Large intestine (tissue), 3 donors: ENCODE measurements at regions not wholly inside any gene's neighbourhood (a gene's known extent, or its start where the extent isn't known, plus 50 kb on each side); places are given as distances from the start of the nearest gene placed in this dataset.

ENCODE experiments used
- DNase-seq, 2 donors: peaks; one replicate each; pipeline versions ENCODE4 v3.0.0 to v3.0.0-alpha.2; 2013
- H3K27ac ChIP-seq: one replicate; pipeline ENCODE4 v1.5.1; 2013; ENCODE audit warnings: low read length
- H3K27me3 ChIP-seq: 2 replicates; pipeline ENCODE4 v1.6.1; 2013; ENCODE audit warnings: low read length; ENCODE audit not compliant: control insufficient read depth, insufficient read depth
- H3K36me3 ChIP-seq: 2 replicates; pipeline ENCODE4 v1.6.1; 2013; ENCODE audit warnings: low read length; ENCODE audit not compliant: control insufficient read depth, insufficient read depth
- H3K4me1 ChIP-seq: one replicate; pipeline ENCODE4 v1.6.1; 2013; ENCODE audit warnings: low read length; ENCODE audit not compliant: control insufficient read depth, insufficient read depth
- H3K4me3 ChIP-seq: one replicate; pipeline ENCODE4 v1.5.1; 2013; ENCODE audit warnings: low read length
- H3K9me3 ChIP-seq: one replicate; pipeline ENCODE4 v1.6.1; 2013; ENCODE audit warnings: mild to moderate bottlenecking, low read depth, low read length, moderate library complexity; ENCODE audit not compliant: control insufficient read depth
- WGBS: methylation state at CpG from one replicate; pipeline ENCODE4 v1.1.5; 2013; ENCODE audit warnings: low lambda C conversion rate; ENCODE audit not compliant: insufficient coverage; 5-methylcytosine and 5-hydroxymethylcytosine counted together

- no CpG with 5 or more reads among the region's 2 CpGs for WGBS
- no peak for DNase-seq
- Histone ChIP-seq H3K36me3 (no peaks in the 10 kb centered on the region), H3K27me3 (no peaks in the 10 kb centered on the region), H3K4me3 (no peak overlapping the region), H3K27ac (no peak overlapping the region), H3K9me3 (no peaks in the 10 kb centered on the region), H3K4me1 (no peaks in the 10 kb centered on the region)
These were observed 299.7 kb downstream of the CWC27 start for GRCh38 chr5:65068410-65068809.

GRCh38 chr5:65070026-65070425, 301.3 kb downstream of the CWC27 start:
- Histone ChIP-seq H3K4me3 (no peak overlapping the region), H3K27ac (no peak overlapping the region), H3K27me3 (no peaks in the 10 kb centered on the region), H3K36me3 (no peaks in the 10 kb centered on the region), H3K9me3 (no peaks in the 10 kb centered on the region), H3K4me1 (no peaks in the 10 kb centered on the region)
- no CpG with 5 or more reads among the region's 1 CpG for WGBS
- DNase-seq, result no peak

- no peaks in the 10 kb centered on the region for H3K36me3 ChIP-seq
- H3K27me3 ChIP-seq, result no peaks in the 10 kb centered on the region
- H3K4me1 ChIP-seq, result no peaks in the 10 kb centered on the region
- no peak for DNase-seq
- no peaks in the 10 kb centered on the region for H3K9me3 ChIP-seq
- no CpG with 5 or more reads among the region's 8 CpGs for WGBS
- H3K27ac ChIP-seq, result no peak overlapping the region
- no peak overlapping the region for H3K4me3 ChIP-seq
These were observed 304.1 kb downstream of the CWC27 start for GRCh38 chr5:65072850-65073249.

- no peaks in the 10 kb centered on the region for H3K4me1 ChIP-seq
- H3K27me3 ChIP-seq, result no peaks in the 10 kb centered on the region
- H3K4me3 ChIP-seq, result no peak overlapping the region
- no peak overlapping the region for H3K27ac ChIP-seq
- H3K9me3 ChIP-seq, result no peaks in the 10 kb centered on the region
- no peaks in the 10 kb centered on the region for H3K36me3 ChIP-seq
- no peak for DNase-seq
- WGBS, result 65% methylated on average over 5 of the region's 8 CpGs
These were observed 304.5 kb downstream of the CWC27 start for GRCh38 chr5:65073250-65073661.

GRCh38 chr5:65075623-65076250, 307.0 kb downstream of the CWC27 start:
- Histone ChIP-seq H3K9me3 (no peaks in the 10 kb centered on the region), H3K4me3 (no peak overlapping the region), H3K27ac (no peak overlapping the region), H3K36me3 (no peaks in the 10 kb centered on the region), H3K27me3 (no peaks in the 10 kb centered on the region), H3K4me1 (no peaks in the 10 kb centered on the region)
- no CpG with 5 or more reads among the region's 2 CpGs for WGBS
- DNase-seq, result no peak

- no CpG with 5 or more reads among the region's 5 CpGs for WGBS
- Histone ChIP-seq H3K36me3 (no peaks in the 10 kb centered on the region), H3K4me3 (no peak overlapping the region), H3K4me1 (no peaks in the 10 kb centered on the region), H3K27me3 (no peaks in the 10 kb centered on the region), H3K9me3 (no peaks in the 10 kb centered on the region), H3K27ac (no peak overlapping the region)
- DNase-seq, result peak; percentile 11 to 18
These were observed 307.6 kb downstream of the CWC27 start for GRCh38 chr5:65076251-65076869.

GRCh38 chr5:65077653-65078052, 308.9 kb downstream of the CWC27 start:
- H3K4me3 ChIP-seq, result no peak overlapping the region
- no peak for DNase-seq
- H3K27me3 ChIP-seq, result no peaks in the 10 kb centered on the region
- no peaks in the 10 kb centered on the region for H3K9me3 ChIP-seq
- no peaks in the 10 kb centered on the region for H3K4me1 ChIP-seq
- no peak overlapping the region for H3K27ac ChIP-seq
- no peaks in the 10 kb centered on the region for H3K36me3 ChIP-seq
- no CpG with 5 or more reads among the region's 4 CpGs for WGBS

- Histone ChIP-seq H3K27me3 (no peaks in the 10 kb centered on the region), H3K36me3 (no peaks in the 10 kb centered on the region), H3K9me3 (no peaks in the 10 kb centered on the region), H3K4me1 (no peaks in the 10 kb centered on the region), H3K4me3 (no peak overlapping the region), H3K27ac (no peak overlapping the region)
- 90% methylated on average over 1 of the region's 4 CpGs for WGBS
- DNase-seq, result no peak
These were observed 309.6 kb downstream of the CWC27 start for GRCh38 chr5:65078331-65078730.

GRCh38 chr5:65081071-65081470, 312.3 kb downstream of the CWC27 start:
- no peaks in the 10 kb centered on the region for H3K4me1 ChIP-seq
- no peak overlapping the region for H3K27ac ChIP-seq
- H3K36me3 ChIP-seq, result no peaks in the 10 kb centered on the region
- no peaks in the 10 kb centered on the region for H3K9me3 ChIP-seq
- no peak for DNase-seq
- H3K27me3 ChIP-seq, result no peaks in the 10 kb centered on the region
- no peak overlapping the region for H3K4me3 ChIP-seq

GRCh38 chr5:65084795-65085515, 316.2 kb downstream of the CWC27 start:
- no peaks in the 10 kb centered on the region for H3K9me3 ChIP-seq
- no peaks in the 10 kb centered on the region for H3K36me3 ChIP-seq
- no peak for DNase-seq
- H3K27me3 ChIP-seq, result no peaks in the 10 kb centered on the region
- H3K27ac ChIP-seq, result no peak overlapping the region
- no peaks in the 10 kb centered on the region for H3K4me1 ChIP-seq
- no peak overlapping the region for H3K4me3 ChIP-seq
- 100% methylated on average over 1 of the region's 3 CpGs for WGBS

GRCh38 chr5:65085516-65085850, 316.8 kb downstream of the CWC27 start:
- H3K36me3 ChIP-seq, result no peaks in the 10 kb centered on the region
- H3K27me3 ChIP-seq, result no peaks in the 10 kb centered on the region
- H3K4me3 ChIP-seq, result no peak overlapping the region
- DNase-seq, result no peak
- H3K27ac ChIP-seq, result no peak overlapping the region
- WGBS, result no CpG with 5 or more reads among the region's 1 CpG
- no peaks in the 10 kb centered on the region for H3K9me3 ChIP-seq
- H3K4me1 ChIP-seq, result no peaks in the 10 kb centered on the region
